Mucosa of gallbladder (tissue), 1 donor: ENCODE measurements at regions not wholly inside any gene's neighbourhood (a gene's known extent, or its start where the extent isn't known, plus 50 kb on each side); places are given as distances from the start of the nearest gene placed in this dataset.

Experiments
- DNase-seq: peaks from one replicate; pipeline ENCODE4 v3.0.0-alpha.2; 2020; ENCODE audit warnings: low spot score
- donor health status: DM: no; HTN: no; CAD: no.

GRCh38 chr3:170752571-170753155, 117.3 kb downstream of the RPL22L1 start:
- DNase-seq: no peak

DNA sequence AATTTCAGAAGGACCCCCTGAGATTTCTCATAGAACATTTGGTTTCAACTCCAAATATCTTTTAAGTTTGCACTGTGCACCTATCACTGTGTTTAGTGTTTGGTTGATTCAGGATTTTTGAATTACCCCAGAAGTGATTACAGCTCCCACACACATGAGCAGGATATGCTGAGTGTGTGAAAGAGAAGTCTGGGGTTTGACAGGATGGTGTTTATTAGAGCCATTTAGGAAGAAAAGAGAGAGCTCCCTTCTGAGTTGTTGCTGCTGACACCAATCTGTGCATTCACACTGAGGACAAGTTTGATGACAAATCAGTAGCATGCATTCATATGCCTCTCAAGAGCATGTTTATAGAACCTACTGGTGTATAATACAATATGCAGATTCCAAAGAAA, 118.1 kb downstream of the RPL22L1 start:
- no peak for DNase-seq

- peak; percentile 45 for DNase-seq
These were observed 118.7 kb downstream of the RPL22L1 start for GRCh38 chr3:170751083-170751898.

DNA sequence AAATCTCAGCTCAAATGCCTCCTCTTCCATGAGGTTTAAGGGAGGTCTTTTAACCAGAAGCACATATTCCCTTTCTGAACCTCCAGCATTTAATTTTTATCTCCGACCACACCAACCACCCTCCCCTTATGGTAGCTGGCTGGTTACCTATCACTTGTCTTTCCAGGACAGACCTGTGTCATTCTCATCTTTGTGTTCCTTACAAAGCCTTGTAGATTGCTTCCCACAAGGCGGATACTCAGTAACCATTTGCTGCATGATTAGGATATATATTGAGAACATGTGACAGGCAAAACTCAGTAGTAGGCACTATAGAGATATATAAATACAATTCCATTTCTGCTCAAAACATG, 119.5 kb downstream of the RPL22L1 start:
- no peak for DNase-seq

- DNase-seq: no peak
These were observed 120.1 kb downstream of the RPL22L1 start for GRCh38 chr3:170749765-170750477.

DNA sequence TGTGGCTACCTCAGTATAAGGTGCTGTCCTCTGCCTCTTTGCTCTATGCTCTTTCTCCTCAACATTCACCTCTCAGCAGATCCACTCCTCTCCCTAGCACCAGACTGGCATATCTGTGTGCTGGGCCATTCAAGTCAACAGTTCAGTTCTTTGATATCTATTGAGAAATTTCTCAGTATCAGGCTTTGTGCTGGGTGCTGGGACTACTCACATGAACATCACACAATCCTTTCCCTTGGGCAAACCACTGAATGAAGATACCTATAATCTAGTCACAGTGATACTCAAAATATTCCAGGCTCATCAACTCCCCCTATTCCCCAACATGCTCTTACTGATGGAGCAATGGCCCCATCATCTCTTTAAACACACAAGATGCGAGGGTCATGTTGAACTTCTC, 120.8 kb downstream of the RPL22L1 start:
- no peak for DNase-seq

- DNase-seq: no peak
These were observed 123.6 kb downstream of the RPL22L1 start for GRCh38 chr3:170746175-170746942.

GRCh38 chr3:170745211-170745718, 124.7 kb downstream of the RPL22L1 start:
- no peak for DNase-seq

DNA sequence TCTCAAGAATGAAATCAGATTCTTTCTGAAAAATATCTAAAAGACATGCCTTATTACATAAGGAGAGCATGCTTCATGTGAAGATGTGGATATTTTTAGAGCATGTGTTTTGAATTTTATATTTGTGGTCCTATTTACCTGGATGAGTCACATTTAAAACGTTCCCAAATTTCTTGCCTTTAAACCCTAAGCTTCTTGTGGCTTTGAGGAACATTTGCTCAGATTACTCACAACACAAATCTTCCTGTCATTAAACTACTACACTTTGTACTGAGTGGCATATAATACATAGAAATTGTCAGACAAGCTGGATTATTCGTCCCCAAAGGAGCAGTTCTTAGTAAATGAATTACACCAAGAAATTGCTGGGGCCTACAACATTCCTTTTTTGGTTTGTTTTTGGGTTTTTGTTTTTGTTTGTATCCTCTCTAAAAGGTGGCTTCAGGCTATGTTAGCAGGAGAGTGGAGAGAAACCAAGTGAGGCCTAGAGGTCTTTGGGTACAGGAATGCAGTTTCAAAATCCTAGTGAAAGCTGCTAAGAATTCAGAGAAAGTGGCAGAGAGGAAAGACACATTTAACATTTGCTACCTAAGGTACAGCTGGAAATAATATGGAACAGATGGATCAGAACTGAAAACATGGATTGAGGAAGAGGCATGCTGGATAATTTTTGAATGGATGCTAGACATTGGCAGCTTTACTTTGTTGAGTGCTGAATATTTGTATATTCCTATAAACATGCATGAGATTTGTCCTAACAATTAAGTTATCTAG, 128.1 kb downstream of the RPL22L1 start:
- DNase-seq: no peak

DNA sequence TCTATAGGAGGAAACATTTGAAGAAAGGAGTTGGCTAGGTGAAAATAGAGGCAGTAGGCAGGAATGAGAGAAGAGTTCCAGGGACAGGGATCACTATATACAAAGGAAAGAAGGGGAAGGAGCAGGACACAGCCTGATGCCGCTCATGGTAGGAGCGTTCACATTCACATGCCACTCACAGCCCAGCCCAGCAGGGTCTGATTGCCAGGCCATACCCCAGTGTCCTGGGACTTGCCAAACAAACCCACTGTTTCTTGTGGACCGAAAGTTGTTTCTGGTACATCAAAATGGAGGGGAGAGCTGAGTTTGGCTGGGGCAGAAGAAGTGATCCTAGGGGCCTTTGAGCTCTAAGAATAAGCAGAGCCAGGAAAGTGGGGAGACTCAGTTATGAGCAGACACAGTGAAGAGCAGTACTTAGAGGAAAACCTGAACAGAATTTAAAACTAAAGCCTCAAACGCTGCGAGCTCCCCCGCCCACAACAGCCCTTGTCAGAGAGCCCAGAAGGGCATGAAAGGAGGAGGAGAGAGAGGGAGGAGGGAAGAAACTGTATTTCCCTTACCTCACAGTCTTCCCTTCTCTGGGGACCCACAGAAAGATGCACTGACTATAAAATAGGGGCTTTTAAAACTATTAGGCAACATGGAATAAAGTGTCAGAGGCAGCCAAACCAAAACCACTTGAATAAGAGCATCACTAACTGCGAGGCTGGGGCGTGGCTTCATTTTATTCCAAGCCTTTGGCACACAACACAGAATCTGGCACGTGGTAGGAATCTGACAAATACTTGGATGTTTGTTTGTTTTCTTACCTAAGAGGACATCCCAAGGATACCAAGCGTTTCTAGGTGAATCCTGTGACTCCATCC, 129.0 kb downstream of the RPL22L1 start:
- DNase-seq: peak; percentile 21

DNA sequence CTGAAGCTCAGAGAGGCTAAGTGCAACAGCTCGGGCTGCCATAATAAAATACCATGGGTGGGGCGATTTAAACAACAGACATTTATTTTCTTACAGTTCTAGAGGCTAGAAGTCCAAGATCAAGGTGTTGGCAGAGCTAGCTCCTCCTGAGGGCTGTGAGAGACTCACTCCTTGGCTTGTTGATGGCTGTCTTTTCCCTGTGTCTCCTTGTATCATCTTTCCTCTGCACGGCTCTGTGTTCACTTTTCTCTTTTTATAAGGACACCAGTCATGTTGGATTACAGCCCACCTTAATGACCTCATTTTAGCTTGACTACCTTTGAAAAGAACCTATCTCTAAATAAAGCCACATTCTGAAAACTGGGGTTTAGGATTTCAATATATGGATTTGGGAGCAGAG, 129.7 kb downstream of the RPL22L1 start:
- DNase-seq: no peak

GRCh38 chr3:170739410-170739809, 130.6 kb downstream of the RPL22L1 start:
- no peak for DNase-seq

GRCh38 chr3:170738766-170739165, 131.2 kb downstream of the RPL22L1 start:
- DNase-seq: no peak

DNA sequence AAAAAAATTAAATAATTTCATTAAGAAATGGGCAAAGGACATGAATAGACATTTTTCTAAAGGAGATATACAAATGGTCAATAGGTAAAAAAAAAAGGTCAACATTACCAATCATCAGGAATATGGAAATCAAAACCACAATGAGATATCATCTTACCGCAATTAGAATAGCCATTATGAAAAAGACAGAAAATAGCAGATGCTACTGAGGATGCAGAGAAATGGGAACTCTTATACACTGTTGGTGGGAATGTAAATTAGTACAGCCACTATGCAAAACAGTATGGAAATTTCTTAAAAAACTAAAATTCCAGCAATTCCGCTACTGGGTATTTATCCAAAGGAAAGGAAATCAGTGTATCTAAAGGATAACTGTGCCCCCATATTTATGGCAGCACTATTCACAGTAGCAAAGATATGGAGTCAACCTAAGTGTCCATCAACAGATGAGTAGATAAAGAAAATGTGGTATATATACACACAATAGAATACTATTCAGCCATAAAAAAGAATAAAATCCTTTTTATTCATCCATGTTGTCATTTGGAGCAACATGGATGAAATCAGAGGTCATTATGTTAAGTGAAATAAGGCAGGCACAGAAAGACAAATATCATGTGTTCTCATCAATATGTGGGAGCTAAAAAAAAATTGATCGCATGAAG, 132.4 kb downstream of the RPL22L1 start:
- no peak for DNase-seq

DNA sequence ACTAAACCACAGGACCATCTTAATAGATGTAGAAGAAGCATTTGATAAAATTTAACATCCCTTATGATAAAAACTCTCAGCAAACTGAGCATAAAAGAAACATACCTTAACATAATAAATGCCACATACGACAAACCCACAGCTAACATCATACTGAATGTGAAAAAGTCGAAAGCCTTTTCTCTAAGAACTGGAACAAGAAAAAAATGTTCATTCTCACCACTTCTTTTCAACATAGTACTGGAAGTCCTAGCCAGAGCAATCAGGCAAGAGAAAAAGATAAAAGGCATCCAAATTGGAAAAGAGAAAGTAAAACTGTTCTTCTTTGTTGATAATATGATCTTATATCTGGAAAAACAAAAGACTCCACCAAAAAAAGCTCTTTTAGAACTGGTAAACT, 134.2 kb downstream of the RPL22L1 start:
- no peak for DNase-seq

DNA sequence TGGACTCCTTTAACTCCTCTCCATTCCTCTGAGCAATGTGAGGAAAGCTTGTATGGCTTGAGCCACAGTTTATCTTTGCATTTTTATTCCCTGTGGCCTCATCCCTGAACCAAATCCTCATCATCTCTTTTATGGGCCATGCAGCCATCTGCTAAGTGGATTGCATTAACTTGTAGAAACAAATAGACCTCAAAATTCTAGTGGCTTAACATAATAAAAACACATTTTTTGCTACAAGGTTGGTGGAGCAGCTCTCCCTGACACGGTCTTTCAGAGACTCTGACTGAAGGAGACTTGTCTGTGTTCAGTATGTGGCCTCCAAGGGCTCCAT, 135.3 kb downstream of the RPL22L1 start:
- no peak for DNase-seq

- DNase-seq: no peak
These were observed 135.8 kb downstream of the RPL22L1 start for GRCh38 chr3:170734043-170734734.

DNA sequence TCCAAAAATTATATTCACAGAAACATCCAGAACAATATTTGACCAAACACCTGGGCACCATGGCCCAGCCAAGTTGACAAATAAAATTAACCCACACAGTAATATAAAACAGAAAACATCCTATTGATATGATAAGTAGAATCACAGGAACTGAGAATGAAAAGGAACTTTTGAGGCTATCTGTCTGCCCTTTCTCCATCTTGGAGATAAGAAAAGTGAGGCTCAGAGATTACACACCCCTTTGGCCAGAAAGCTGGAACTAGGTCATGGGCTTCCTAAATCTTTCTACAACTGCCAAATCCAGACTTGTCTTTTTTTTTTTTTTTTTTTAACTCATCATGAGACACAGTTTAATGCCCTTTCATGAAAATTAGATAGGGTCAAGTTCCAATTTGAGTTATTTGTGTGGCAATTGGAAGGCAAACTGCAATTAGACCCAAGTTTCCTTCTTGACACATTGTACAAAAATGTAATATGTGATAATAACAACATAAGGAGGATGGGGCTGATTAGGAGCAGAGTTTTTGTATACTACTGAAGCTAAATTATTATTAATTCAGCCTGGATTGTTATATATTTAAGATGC, 137.2 kb downstream of the RPL22L1 start:
- no peak for DNase-seq

GRCh38 chr3:170731281-170731680, 138.7 kb downstream of the RPL22L1 start:
- no peak for DNase-seq
